ENCODE measurements at regions not wholly inside any gene's neighbourhood (a gene's known extent, or its start where the extent isn't known, plus 50 kb on each side); places are given as distances from the start of the nearest gene placed in this dataset.
"Not testable (repeated sequence)": the region's sequence is repeated elsewhere in the genome, so short reads cannot be mapped to it uniquely, and the experiment has no call there.

DNA sequence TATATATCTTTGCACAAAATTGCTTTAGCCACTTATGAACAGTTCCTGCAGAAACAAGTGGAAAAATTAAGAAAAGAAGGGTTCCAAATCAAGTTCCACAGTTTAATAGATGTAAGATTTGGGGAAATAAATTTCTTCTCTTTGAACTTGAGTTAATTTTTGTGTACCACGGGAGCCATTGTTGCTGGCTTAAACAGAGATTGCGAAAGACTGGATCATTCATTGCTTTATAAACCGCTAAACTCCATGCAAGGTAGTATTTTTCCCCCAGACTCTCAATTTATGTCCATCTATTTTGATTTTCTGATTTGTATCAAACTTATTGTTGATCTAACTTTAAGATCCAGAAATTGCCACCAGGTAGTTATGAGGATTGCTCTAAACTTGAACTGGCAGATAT, 246.1 kb upstream of the ADGRL4 start:
- no peak overlapping the region for H3K27ac ChIP-seq
- no peaks in the 10 kb centered on the region for H3K4me1 ChIP-seq
- no peaks in the 10 kb centered on the region for H3K36me3 ChIP-seq
- no peak overlapping the region for H3K4me3 ChIP-seq
- no peaks in the 10 kb centered on the region for H3K9me3 ChIP-seq
- DNase-seq (ENCODE audit: low spot score), result no peak
- no peaks in the 10 kb centered on the region for H3K27me3 ChIP-seq
- TF ChIP-seq, protein P1, sequence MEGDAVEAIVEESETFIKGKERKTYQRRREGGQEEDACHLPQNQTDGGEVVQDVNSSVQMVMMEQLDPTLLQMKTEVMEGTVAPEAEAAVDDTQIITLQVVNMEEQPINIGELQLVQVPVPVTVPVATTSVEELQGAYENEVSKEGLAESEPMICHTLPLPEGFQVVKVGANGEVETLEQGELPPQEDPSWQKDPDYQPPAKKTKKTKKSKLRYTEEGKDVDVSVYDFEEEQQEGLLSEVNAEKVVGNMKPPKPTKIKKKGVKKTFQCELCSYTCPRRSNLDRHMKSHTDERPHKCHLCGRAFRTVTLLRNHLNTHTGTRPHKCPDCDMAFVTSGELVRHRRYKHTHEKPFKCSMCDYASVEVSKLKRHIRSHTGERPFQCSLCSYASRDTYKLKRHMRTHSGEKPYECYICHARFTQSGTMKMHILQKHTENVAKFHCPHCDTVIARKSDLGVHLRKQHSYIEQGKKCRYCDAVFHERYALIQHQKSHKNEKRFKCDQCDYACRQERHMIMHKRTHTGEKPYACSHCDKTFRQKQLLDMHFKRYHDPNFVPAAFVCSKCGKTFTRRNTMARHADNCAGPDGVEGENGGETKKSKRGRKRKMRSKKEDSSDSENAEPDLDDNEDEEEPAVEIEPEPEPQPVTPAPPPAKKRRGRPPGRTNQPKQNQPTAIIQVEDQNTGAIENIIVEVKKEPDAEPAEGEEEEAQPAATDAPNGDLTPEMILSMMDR (IDR thresholded peaks at IDR 0.05), result no peak

- DNase-seq (ENCODE audit: low spot score), result no peak
- no peaks in the 10 kb centered on the region for H3K9me3 ChIP-seq
- H3K4me3 ChIP-seq, result no peak overlapping the region
- TF ChIP-seq, protein P1 (IDR thresholded peaks at IDR 0.05), result no peak
- H3K4me1 ChIP-seq, result peaks cover 0 to 6% of the 10 kb centered on the region in 2 donors
- H3K36me3 ChIP-seq, result no peaks in the 10 kb centered on the region
- H3K27me3 ChIP-seq, result no peaks in the 10 kb centered on the region
- H3K27ac ChIP-seq, result no peak overlapping the region
Observed at GRCh38 chr1:79239840-79240239, 233.3 kb upstream of the ADGRL4 start.

DNA sequence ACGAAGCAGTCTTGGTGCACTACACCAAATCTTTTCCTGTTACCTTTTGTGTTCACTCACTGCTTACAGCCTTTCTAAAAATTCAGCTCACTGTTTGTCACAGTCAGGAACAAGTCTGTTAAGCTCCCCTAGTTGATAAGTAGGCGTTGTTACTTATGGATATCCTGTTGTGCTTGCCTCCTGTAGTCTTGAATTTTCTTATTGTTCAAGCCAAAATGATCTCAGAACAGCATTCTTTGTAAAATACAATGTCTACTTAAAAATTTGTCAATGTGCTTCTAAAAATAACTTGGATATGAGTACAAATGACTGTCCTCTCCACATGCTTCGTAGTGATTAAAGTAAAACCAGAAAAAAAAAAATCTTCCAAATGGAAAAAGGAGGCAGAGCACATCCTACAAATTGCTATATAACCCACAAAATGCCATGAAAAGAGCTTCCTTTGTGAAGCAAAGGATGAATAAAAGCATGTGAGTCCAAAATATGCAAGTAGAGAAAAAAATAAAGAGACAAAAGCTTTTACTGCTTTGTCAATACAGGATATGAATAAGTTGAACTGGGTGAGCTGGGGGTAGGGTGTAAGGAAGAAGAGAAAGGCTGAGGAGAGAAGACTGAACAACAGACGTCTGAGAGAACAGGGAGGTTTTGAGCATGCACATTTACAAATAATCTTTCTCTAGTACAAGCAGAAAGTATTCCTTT, 228.9 kb upstream of the ADGRL4 start:
- Histone ChIP-seq H3K9me3 (no peaks in the 10 kb centered on the region), H3K36me3 (no peaks in the 10 kb centered on the region), H3K4me1 (peaks cover 0 to 6% of the 10 kb centered on the region in 2 donors), H3K27me3 (no peaks in the 10 kb centered on the region), H3K27ac (no peak overlapping the region), H3K4me3 (no peak overlapping the region)
- no peak for DNase-seq (ENCODE audit: low spot score)
- TF ChIP-seq, protein P1 (IDR thresholded peaks at IDR 0.05), result no peak

DNA sequence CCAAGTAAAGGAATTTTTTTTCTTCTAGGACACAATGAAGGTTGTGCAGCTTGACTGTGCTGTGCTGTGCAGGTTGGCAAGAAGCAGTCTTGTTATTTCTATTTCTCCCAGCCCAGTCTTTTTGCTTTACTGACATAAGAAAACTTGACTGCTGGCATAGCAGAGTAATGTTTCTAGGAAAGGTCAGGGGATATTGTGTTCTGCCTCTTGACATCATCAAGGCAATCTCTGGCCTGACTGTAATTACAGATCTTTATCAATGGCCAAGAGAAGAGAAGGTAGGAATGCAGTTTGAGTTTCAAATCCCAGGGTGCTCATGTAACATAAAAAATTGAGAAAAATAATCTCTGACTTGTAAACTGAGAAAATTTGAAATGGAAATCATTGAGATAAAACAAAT, 226.3 kb upstream of the ADGRL4 start:
- H3K36me3 ChIP-seq, result no peaks in the 10 kb centered on the region
- H3K27me3 ChIP-seq, result no peaks in the 10 kb centered on the region
- H3K9me3 ChIP-seq, result no peaks in the 10 kb centered on the region
- H3K4me1 ChIP-seq, result peaks cover 0 to 6% of the 10 kb centered on the region in 2 donors
- TF ChIP-seq, protein P1 (IDR thresholded peaks at IDR 0.05), result no peak
- no peak overlapping the region for H3K4me3 ChIP-seq
- no peak for DNase-seq (ENCODE audit: low spot score)
- H3K27ac ChIP-seq, result no peak overlapping the region

GRCh38 chr1:79230751-79231150, 224.2 kb upstream of the ADGRL4 start:
- not testable (repeated sequence) for H3K27ac ChIP-seq; DNase-seq (ENCODE audit: low spot score); H3K9me3 ChIP-seq; H3K36me3 ChIP-seq; H3K4me1 ChIP-seq; H3K4me3 ChIP-seq; H3K27me3 ChIP-seq

- no peak for DNase-seq (ENCODE audit: low spot score)
- Histone ChIP-seq H3K27ac (no peak overlapping the region), H3K27me3 (no peaks in the 10 kb centered on the region), H3K36me3 (no peaks in the 10 kb centered on the region), H3K4me1 (no peaks in the 10 kb centered on the region), H3K4me3 (no peak overlapping the region), H3K9me3 (no peaks in the 10 kb centered on the region)
- TF ChIP-seq, protein P1 (IDR thresholded peaks at IDR 0.05), result no peak
Observed at GRCh38 chr1:79226963-79227362, 220.4 kb upstream of the ADGRL4 start.

All from right atrium auricular region (tissue), 2 donors.